ENCODE measurements at regions not wholly inside any gene's neighbourhood (a gene's known extent, or its start where the extent isn't known, plus 50 kb on each side); places are given as distances from the start of the nearest gene placed in this dataset.

DNA sequence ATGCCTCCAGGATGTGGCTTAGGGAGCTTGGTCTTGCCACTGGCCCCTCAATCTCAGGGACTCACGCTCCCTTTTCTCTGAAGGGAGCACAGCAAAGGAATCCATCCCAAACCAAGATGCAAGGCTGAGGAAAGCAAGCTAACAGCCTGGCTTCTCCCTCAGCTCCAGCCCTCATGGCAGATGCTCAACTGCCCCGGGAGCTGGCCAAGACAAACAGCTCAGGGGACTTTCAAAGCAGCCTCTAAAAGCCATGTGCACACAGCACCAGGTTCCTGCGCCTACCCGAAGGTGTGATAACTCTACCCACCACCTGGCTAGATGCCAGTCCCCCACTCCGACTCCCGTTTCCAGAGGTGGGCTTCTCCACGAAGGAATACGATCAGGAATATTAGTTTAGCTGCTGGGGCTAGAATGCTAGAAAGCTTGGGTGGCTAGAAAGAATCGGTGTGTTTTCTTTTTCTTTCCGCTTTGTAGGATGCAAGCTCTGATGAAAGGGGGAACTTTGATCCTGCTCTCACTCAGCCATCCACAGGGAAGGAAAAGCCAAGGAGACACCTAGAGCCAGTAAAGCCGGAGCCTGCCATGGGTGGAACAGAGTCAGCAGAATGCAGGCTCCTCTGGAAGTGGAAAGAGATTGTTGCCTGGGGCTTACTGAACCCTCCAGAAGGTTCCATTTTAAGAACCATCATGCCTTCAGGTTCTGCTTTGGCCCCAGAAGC is 89.0 kb upstream of the FGFR2 start:
- TF ChIP-seq, protein P1, sequence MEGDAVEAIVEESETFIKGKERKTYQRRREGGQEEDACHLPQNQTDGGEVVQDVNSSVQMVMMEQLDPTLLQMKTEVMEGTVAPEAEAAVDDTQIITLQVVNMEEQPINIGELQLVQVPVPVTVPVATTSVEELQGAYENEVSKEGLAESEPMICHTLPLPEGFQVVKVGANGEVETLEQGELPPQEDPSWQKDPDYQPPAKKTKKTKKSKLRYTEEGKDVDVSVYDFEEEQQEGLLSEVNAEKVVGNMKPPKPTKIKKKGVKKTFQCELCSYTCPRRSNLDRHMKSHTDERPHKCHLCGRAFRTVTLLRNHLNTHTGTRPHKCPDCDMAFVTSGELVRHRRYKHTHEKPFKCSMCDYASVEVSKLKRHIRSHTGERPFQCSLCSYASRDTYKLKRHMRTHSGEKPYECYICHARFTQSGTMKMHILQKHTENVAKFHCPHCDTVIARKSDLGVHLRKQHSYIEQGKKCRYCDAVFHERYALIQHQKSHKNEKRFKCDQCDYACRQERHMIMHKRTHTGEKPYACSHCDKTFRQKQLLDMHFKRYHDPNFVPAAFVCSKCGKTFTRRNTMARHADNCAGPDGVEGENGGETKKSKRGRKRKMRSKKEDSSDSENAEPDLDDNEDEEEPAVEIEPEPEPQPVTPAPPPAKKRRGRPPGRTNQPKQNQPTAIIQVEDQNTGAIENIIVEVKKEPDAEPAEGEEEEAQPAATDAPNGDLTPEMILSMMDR (IDR thresholded peaks at IDR 0.05), result no peak
- TF ChIP-seq POLR2A (IDR thresholded peaks at IDR 0.05), result no peak

Measured in esophagus squamous epithelium (tissue), 4 donors.